ENCODE measurements at regions not wholly inside any gene's neighbourhood (a gene's known extent, or its start where the extent isn't known, plus 50 kb on each side); places are given as distances from the start of the nearest gene placed in this dataset.

DNA sequence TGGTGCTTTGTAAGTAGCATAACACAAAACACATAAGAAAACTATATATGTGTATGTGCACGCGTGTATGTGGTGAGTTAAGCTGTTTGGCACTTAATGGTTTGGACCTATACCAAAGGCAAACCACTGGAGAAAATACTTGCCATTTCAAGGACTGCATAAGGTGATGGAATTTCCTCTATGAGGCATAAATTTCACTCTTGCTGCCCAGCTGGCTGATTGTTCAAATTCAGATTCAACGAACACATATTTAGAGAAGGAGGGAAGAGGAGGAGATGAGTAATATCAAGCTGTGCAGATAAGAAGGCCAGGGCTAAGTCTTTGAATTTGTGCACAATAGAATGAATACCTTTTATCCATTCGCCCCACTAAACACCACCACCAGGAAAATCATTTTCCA lies 470.6 kb upstream of the MPDZ start:
- TF ChIP-seq CTCF (IDR thresholded peaks at IDR 0.05) (no peak), REST (IDR thresholded peaks at IDR 0.05; ENCODE audit: insufficient read depth in 1 of 2, low read depth in 2 of 2, low read length in 1 of 2) (no peak), POLR2AphosphoS5 (IDR thresholded peaks at IDR 0.05; ENCODE audit: low read depth, low read length) (no peak)
